ENCODE measurements at regions not wholly inside any gene's neighbourhood (a gene's known extent, or its start where the extent isn't known, plus 50 kb on each side); places are given as distances from the start of the nearest gene placed in this dataset.

GRCh38 chr2:2768476-2768875 is 437.4 kb upstream of the MYT1L start:
- FAIRE-seq, result no peak
- H3K79me2 ChIP-seq (ENCODE audit: control insufficient read depth in 1 of 2, insufficient read depth in 2 of 2, low read length in 2 of 2), result no peaks in the 10 kb centered on the region
- ChIA-PET POLR2A (ENCODE audit: partially characterized antibody) (no interaction called here), CTCF (ENCODE audit: partially characterized antibody) (no interaction called here)
- WGBS, 2 experiments (ENCODE audit: extremely low coverage in 1 of 2, insufficient coverage in 1 of 2, insufficient read length in 1 of 2, insufficient replicate concordance in 2 of 2, low coverage in 1 of 2, low lambda C conversion rate in 2 of 2, missing lambda C conversion rate in 1 of 2), result 93% methylated on average over 4 of the region's 6 CpGs; no CpG with 5 or more reads in 1 of the 2 experiments
- H3K14ac ChIP-seq (ENCODE audit: insufficient read length), result no peak overlapping the region
- no peak overlapping the region for H4K8ac ChIP-seq (ENCODE audit: extremely low read depth, insufficient read depth, low read length)
- H3K4me1 ChIP-seq (replicated peaks in 1 of 4; ENCODE audit: control insufficient read depth in 3 of 4, insufficient read depth in 4 of 4, low read length in 3 of 4), result peaks cover 0 to 3% (median 3%) of the 10 kb centered on the region in 4 experiments; a peak in 5 of 7 replicates
- no peak overlapping the region for H3K9ac ChIP-seq (replicated peaks in 1 of 4; ENCODE audit: extremely low read depth in 1 of 4, low read depth in 3 of 4, low read length in 3 of 4)
- TF ChIP-seq POLR2AphosphoS5 (IDR thresholded peaks at IDR 0.05; ENCODE audit: low read depth, low read length) (no peak), TAF1 (IDR thresholded peaks at IDR 0.05; ENCODE audit: low read depth, low read length) (no peak), ATF2 (IDR thresholded peaks at IDR 0.05; ENCODE audit: low read length) (no peak), TAF7 (optimal IDR thresholded peaks at IDR 0.05; ENCODE audit: borderline replicate concordance, low read depth, low read length) (no peak), SIRT6 (IDR thresholded peaks at IDR 0.05; ENCODE audit: low read length) (no peak), JUN (IDR thresholded peaks at IDR 0.05; ENCODE audit: low read depth, low read length) (no peak), GABPA (IDR thresholded peaks at IDR 0.05; ENCODE audit: borderline replicate concordance, insufficient read depth, low read length) (no peak), CBX8 (IDR thresholded peaks at IDR 0.05; ENCODE audit: borderline replicate concordance, low read depth, low read length) (no peak), CTBP2 (IDR thresholded peaks at IDR 0.05; ENCODE audit: borderline replicate concordance, insufficient read depth, insufficient read length, low read length) (no peak)
- no peak overlapping the region for H3K27ac ChIP-seq (ENCODE audit: low read depth, low read length)
- DNase-seq (ENCODE audit: low read depth in 1 of 2, low spot score in 2 of 2), result no peak
- H2BK120ac ChIP-seq (replicated peaks; ENCODE audit: low read depth, low read length), result no peak overlapping the region
- no peaks in the 10 kb centered on the region for H3K36me3 ChIP-seq (ENCODE audit: control insufficient read depth in 2 of 4, insufficient read depth in 4 of 4, low read length in 3 of 4)
- no peak overlapping the region for H4K5ac ChIP-seq (ENCODE audit: insufficient read length, low read depth, low read length)
- no peak overlapping the region for H3K4ac ChIP-seq (replicated peaks; ENCODE audit: insufficient read length, low read depth, low read length)
- no peak overlapping the region for H3K4me2 ChIP-seq (ENCODE audit: insufficient read depth in 1 of 2, low read depth in 2 of 2, low read length in 2 of 2)
- H3K23me2 ChIP-seq (ENCODE audit: low read depth, low read length), result no peaks in the 10 kb centered on the region
- H3K23ac ChIP-seq (ENCODE audit: insufficient read length), result no peak overlapping the region
- H2BK5ac ChIP-seq (ENCODE audit: low read depth, low read length), result no peak overlapping the region
- H2AK5ac ChIP-seq (ENCODE audit: low read depth, low read length), result no peak overlapping the region
- no peaks in the 10 kb centered on the region for H3K79me1 ChIP-seq (ENCODE audit: low read depth, low read length)
- H3K56ac ChIP-seq (replicated peaks; ENCODE audit: insufficient read length, low read depth, low read length), result no peak overlapping the region
- no peak overlapping the region for H2BK20ac ChIP-seq (ENCODE audit: low read length)
- H3K9me3 ChIP-seq (ENCODE audit: insufficient read depth in 2 of 2, low read depth in 1 of 2, low read length in 1 of 2), result no peaks in the 10 kb centered on the region
- H3K4me3 ChIP-seq (ENCODE audit: extremely low read depth in 1 of 4, insufficient read depth in 2 of 4, low read depth in 3 of 4, low read length in 4 of 4), result no peak overlapping the region
- no peak overlapping the region for H2AFZ ChIP-seq (ENCODE audit: low read length)
- H3K27me3 ChIP-seq (replicated peaks in 1 of 4; ENCODE audit: control insufficient read depth in 3 of 4, extremely low read depth in 1 of 4, insufficient read depth in 3 of 4, low read length in 3 of 4), result no peaks in the 10 kb centered on the region
- no peak overlapping the region for H3K18ac ChIP-seq (ENCODE audit: extremely low read depth, low read length)
- H2BK15ac ChIP-seq (ENCODE audit: low read length), result no peak overlapping the region
- H2BK12ac ChIP-seq (ENCODE audit: low read depth, low read length), result no peak overlapping the region
- H4K91ac ChIP-seq (replicated peaks; ENCODE audit: insufficient read length, low read length), result no peak overlapping the region
- no peaks in the 10 kb centered on the region for H4K20me1 ChIP-seq (replicated peaks in 1 of 2; ENCODE audit: control insufficient read depth in 1 of 2, insufficient read depth in 2 of 2, low read length in 2 of 2)

Measured in H1 (cell line).